Neural progenitor cell (in vitro differentiated cells): ENCODE measurements at regions not wholly inside any gene's neighbourhood (a gene's known extent, or its start where the extent isn't known, plus 50 kb on each side); places are given as distances from the start of the nearest gene placed in this dataset.

ENCODE experiments used
- DNase-seq: peaks from one replicate; pipeline ENCODE4 v3.0.0-alpha.2; 2016; ENCODE audit warnings: low spot score
- H2AFZ ChIP-seq: fragments of 200-600 bp; sonication (generic); replicated peaks from 2 replicates; pipeline ENCODE4 v1.6.1; 2016; ENCODE audit warnings: antibody characterized with exemption
- H3F3A ChIP-seq: fragments of 200-600 bp; sonication (generic); 2 replicates; pipeline ENCODE4 v1.6.1; 2016; ENCODE audit warnings: antibody characterized with exemption, low read depth
- H3K27ac ChIP-seq: fragments of 200-600 bp; sonication (generic); 2 replicates; pipeline ENCODE4 v1.5.1; 2016; ENCODE audit warnings: mild to moderate bottlenecking
- H3K27me3 ChIP-seq: fragments of 200-600 bp; sonication (generic); 2 replicates; pipeline ENCODE4 v1.6.1; 2016; ENCODE audit warnings: mild to moderate bottlenecking, moderate library complexity
- H3K36me3 ChIP-seq: fragments of 200-600 bp; sonication (generic); 2 replicates; pipeline ENCODE4 v1.5.1; 2016
- H3K4me1 ChIP-seq: fragments of 200-600 bp; sonication (generic); 2 replicates; pipeline ENCODE4 v1.6.1; 2016; ENCODE audit warnings: mixed run types
- H3K4me2 ChIP-seq: fragments of 200-600 bp; sonication (generic); 2 replicates; pipeline ENCODE4 v1.6.1; 2016
- H3K4me3 ChIP-seq: fragments of 200-600 bp; sonication (generic); 2 replicates; pipeline ENCODE4 v1.5.1; 2016
- H3K79me2 ChIP-seq: fragments of 200-600 bp; sonication (generic); 2 replicates; pipeline ENCODE4 v1.6.1; 2016; ENCODE audit warnings: low read depth
- H3K9ac ChIP-seq: fragments of 200-600 bp; sonication (generic); 2 replicates; pipeline ENCODE4 v1.6.1; 2016
- H3K9me3 ChIP-seq: fragments of 200-600 bp; sonication (generic); 2 replicates; pipeline ENCODE4 v1.5.1; 2016; ENCODE audit warnings: low read depth
- H4K20me1 ChIP-seq: fragments of 200-600 bp; sonication (generic); 2 replicates; pipeline ENCODE4 v1.6.1; 2016; ENCODE audit warnings: low read depth
- H3K27ac Mint-ChIP-seq: 3 replicates; pipeline ENCODE4 v1.8.0; 2021; ENCODE audit warnings: mixed read lengths
- H3K27me3 Mint-ChIP-seq: 2 replicates; pipeline ENCODE4 v1.8.0; 2022; ENCODE audit warnings: low read depth, mild to moderate bottlenecking, inconsistent platforms, moderate library complexity, mixed read lengths; ENCODE audit not compliant: insufficient read depth
- H3K36me3 Mint-ChIP-seq: 3 replicates; pipeline ENCODE4 v1.8.0; 2021; ENCODE audit warnings: mixed read lengths
- H3K4me1 Mint-ChIP-seq: 3 replicates; pipeline ENCODE4 v1.8.0; 2021; ENCODE audit warnings: mixed read lengths
- H3K4me3 Mint-ChIP-seq: 3 replicates; pipeline ENCODE4 v1.8.0; 2021; ENCODE audit warnings: mild to moderate bottlenecking, moderate library complexity, mixed read lengths
- H3K9me3 Mint-ChIP-seq: 3 replicates; pipeline ENCODE4 v1.8.0; 2020; ENCODE audit warnings: mixed read lengths
- CTCF ChIP-seq: fragments of 200-600 bp; sonication (generic); IDR thresholded peaks from 2 replicates; pipeline ENCODE4 v1.5.1; 2017; ENCODE audit warnings: antibody characterized with exemption, mild to moderate bottlenecking
- EZH2 ChIP-seq: fragments of 200-600 bp; sonication (generic); IDR thresholded peaks from 2 replicates; pipeline ENCODE4 v1.6.1; 2017; ENCODE audit warnings: antibody characterized with exemption, mild to moderate bottlenecking, moderate library complexity
- EZH2phosphoT487 ChIP-seq: fragments of 200-600 bp; sonication (generic); IDR thresholded peaks from 2 replicates; pipeline ENCODE4 v1.6.1; 2017; ENCODE audit warnings: antibody characterized with exemption

DNA sequence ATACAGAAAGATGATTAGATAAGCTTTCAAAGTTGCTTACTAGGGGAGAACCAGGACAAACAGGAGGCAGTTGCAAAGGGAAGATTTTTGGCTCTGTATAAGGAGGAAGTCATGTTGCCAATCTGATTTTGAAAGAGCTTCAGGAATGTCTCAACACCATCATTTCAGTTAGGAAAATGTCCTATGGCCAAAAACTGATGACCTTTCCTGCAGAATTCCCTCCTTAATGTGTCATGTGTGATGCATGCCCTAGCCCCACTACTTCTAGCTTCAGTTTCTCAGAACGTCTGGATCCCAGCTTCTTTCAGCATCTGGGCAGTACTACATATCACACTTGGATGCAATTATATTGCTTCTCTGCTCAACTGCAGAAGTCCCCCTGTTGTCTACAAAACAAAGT is 211.5 kb upstream of the NREP start:
- Histone ChIP-seq H3K27ac (no peak overlapping the region), H3K9ac (no peak overlapping the region), H3K79me2 (no peaks in the 10 kb centered on the region), H4K20me1 (no peaks in the 10 kb centered on the region), H2AFZ (no peak overlapping the region), H3K36me3 (no peaks in the 10 kb centered on the region), H3K27me3 (no peaks in the 10 kb centered on the region), H3K9me3 (no peaks in the 10 kb centered on the region), H3F3A (no peaks in the 10 kb centered on the region), H3K4me2 (no peak overlapping the region), H3K4me3 (no peak overlapping the region), H3K4me1 (no peaks in the 10 kb centered on the region)
- no peak for DNase-seq
- H3K27me3 Mint-ChIP-seq = peaks cover 2% of the 10 kb centered on the region
- H3K27ac Mint-ChIP-seq = no peak overlapping the region
- H3K4me3 Mint-ChIP-seq = no peak overlapping the region
- no peaks in the 10 kb centered on the region for H3K9me3 Mint-ChIP-seq
- TF ChIP-seq EZH2 = no peak
- no peak for TF ChIP-seq EZH2phosphoT487
- TF ChIP-seq CTCF = no peak
- no peaks in the 10 kb centered on the region for H3K36me3 Mint-ChIP-seq
- no peaks in the 10 kb centered on the region for H3K4me1 Mint-ChIP-seq

GRCh38 chr5:111967463-111967862 is 210.5 kb upstream of the NREP start:
- Mint-ChIP-seq H3K36me3 (no peaks in the 10 kb centered on the region), H3K27ac (no peak overlapping the region), H3K4me3 (no peak overlapping the region), H3K9me3 (no peaks in the 10 kb centered on the region), H3K4me1 (no peaks in the 10 kb centered on the region), H3K27me3 (peaks cover under 1% of the 10 kb centered on the region)
- Histone ChIP-seq H3K9ac (no peak overlapping the region), H4K20me1 (no peaks in the 10 kb centered on the region), H3F3A (no peaks in the 10 kb centered on the region), H3K4me2 (no peak overlapping the region), H2AFZ (no peak overlapping the region), H3K4me3 (no peak overlapping the region), H3K79me2 (no peaks in the 10 kb centered on the region), H3K9me3 (no peaks in the 10 kb centered on the region), H3K4me1 (no peaks in the 10 kb centered on the region), H3K36me3 (no peaks in the 10 kb centered on the region), H3K27me3 (no peaks in the 10 kb centered on the region), H3K27ac (no peak overlapping the region)
- no peak for DNase-seq
- no peak for TF ChIP-seq EZH2phosphoT487
- TF ChIP-seq EZH2 = no peak

DNA sequence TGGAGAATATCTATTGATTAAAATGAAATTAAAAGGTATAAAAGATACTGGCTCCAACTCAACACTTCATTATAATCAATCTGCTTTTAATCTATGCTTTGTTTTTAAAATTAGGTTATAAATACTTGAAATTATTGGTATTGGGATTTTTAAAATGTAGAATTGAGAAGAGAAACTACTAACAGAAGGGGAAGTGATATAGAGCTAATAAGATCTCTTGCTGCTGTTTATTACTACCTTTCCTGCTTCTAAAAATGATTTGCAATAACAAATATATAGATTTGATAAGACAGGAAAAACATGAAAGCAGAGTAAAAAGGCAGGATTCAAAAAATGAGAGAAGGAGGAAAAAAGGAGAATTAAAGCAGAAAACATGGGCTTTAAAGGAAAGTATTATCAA is 209.3 kb upstream of the NREP start:
- Mint-ChIP-seq H3K4me3 (no peak overlapping the region), H3K27me3 (no peaks in the 10 kb centered on the region), H3K36me3 (no peaks in the 10 kb centered on the region), H3K27ac (no peak overlapping the region), H3K4me1 (no peaks in the 10 kb centered on the region), H3K9me3 (no peaks in the 10 kb centered on the region)
- Histone ChIP-seq H3K27me3 (no peaks in the 10 kb centered on the region), H3K4me3 (no peak overlapping the region), H3K4me1 (no peaks in the 10 kb centered on the region), H3K36me3 (no peaks in the 10 kb centered on the region), H3K4me2 (no peak overlapping the region), H3K9me3 (no peaks in the 10 kb centered on the region), H2AFZ (no peak overlapping the region), H3K79me2 (no peaks in the 10 kb centered on the region), H3K27ac (no peak overlapping the region), H3F3A (no peaks in the 10 kb centered on the region), H4K20me1 (no peaks in the 10 kb centered on the region), H3K9ac (no peak overlapping the region)
- TF ChIP-seq CTCF = no peak
- TF ChIP-seq EZH2phosphoT487 = no peak
- DNase-seq = no peak

DNA sequence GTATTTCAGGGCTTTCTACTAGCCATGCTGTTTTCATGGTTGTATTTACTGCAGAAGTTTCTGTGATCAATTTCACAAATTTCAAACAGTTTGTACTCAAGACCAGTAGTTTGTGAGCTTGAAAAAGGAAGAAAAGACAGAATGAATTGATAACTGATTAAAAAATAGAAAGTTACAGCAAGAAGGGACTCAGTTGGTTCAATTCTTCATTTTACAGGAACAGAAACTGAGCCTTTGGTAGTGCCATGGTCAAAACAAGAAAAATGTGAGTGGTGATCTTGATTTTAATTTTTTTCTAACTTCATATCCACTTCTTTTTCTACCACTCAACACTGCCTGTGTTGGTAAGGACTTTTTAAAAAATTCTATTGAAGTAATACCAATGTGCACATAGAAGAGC is 206.6 kb upstream of the NREP start:
- H3K4me3 ChIP-seq = no peak overlapping the region
- no peaks in the 10 kb centered on the region for H3K9me3 Mint-ChIP-seq
- H3K4me2 ChIP-seq = no peak overlapping the region

More for the DNA sequence above, 206.6 kb upstream of the NREP start:
- Histone ChIP-seq H3K9ac (no peak overlapping the region), H3K27ac (no peak overlapping the region), H3F3A (no peaks in the 10 kb centered on the region), H3K9me3 (no peaks in the 10 kb centered on the region), H4K20me1 (no peaks in the 10 kb centered on the region), H3K4me1 (no peaks in the 10 kb centered on the region), H3K79me2 (no peaks in the 10 kb centered on the region), H3K36me3 (no peaks in the 10 kb centered on the region), H3K27me3 (no peaks in the 10 kb centered on the region), H2AFZ (no peak overlapping the region)
- TF ChIP-seq EZH2phosphoT487 = no peak
- TF ChIP-seq EZH2 = no peak
- no peak for TF ChIP-seq CTCF
- no peak for DNase-seq
- Mint-ChIP-seq H3K27ac (no peak overlapping the region), H3K27me3 (no peaks in the 10 kb centered on the region), H3K4me1 (no peaks in the 10 kb centered on the region), H3K36me3 (no peaks in the 10 kb centered on the region), H3K4me3 (no peak overlapping the region)
